Ovary (tissue), 7 donors: ENCODE measurements at regions not wholly inside any gene's neighbourhood (a gene's known extent, or its start where the extent isn't known, plus 50 kb on each side); places are given as distances from the start of the nearest gene placed in this dataset.

Experiments used
- DNase-seq, 5 donors: peaks; one replicate each; pipeline ENCODE4 v3.0.0-alpha.2; 2019 to 2020
- H3K27ac ChIP-seq, 2 donors: fragments of 200-600 bp; one replicate each; pipeline versions ENCODE4 v1.5.1 to v1.8.0; 2019 to 2022
- H3K27me3 ChIP-seq: fragments of 200-600 bp; one replicate; pipeline ENCODE4 v1.8.0; 2022
- H3K36me3 ChIP-seq: fragments of 200-600 bp; sonication (generic); one replicate; pipeline ENCODE4 v1.5.1; 2019
- H3K4me1 ChIP-seq: one replicate; pipeline ENCODE4 v1.8.1; 2013; ENCODE audit warnings: mild to moderate bottlenecking, moderate library complexity; ENCODE audit not compliant: insufficient read depth
- H3K4me3 ChIP-seq: fragments of 200-600 bp; sonication (generic); one replicate; pipeline ENCODE4 v1.5.1; 2017
- H3K9me3 ChIP-seq, 2 donors: fragments of 200-600 bp in 1 of 2; sonication (generic) in 1 of 2; one replicate each; pipeline versions ENCODE4 v1.5.1 to v1.8.1; 2013 to 2019; ENCODE audit warnings: mild to moderate bottlenecking in 1 of 2, moderate library complexity in 1 of 2
- EP300 ChIP-seq: sonication (generic); formaldehyde crosslinking; IDR thresholded peaks from one replicate; pipeline ENCODE4 v1.6.1; 2017; ENCODE audit warnings: antibody characterized with exemption
- POLR2A ChIP-seq: fragments of 450-650 bp; IDR thresholded peaks from one replicate; pipeline ENCODE4 v1.6.1; 2017; ENCODE audit warnings: antibody characterized with exemption, mild to moderate bottlenecking, moderate library complexity
- WGBS, 3 donors: extraction: QIAGEN DNeasy Blood & Tissue Kit in 1 of 3; methylation state at CpG; one replicate each; pipeline versions ENCODE4 v1.1.5 to v1.1.7; 2013 to 2017; 5-methylcytosine and 5-hydroxymethylcytosine counted together
- intact Hi-C, 4 donors: fragments of 100-400 bp; cut with DNase I; formaldehyde crosslinking; loops; one replicate each; pipeline versions ENCODE4 v1.11.0 to v1.15.1; 2022 to 2023
- TF ChIP-seq, protein P1 (sequence below), 3 donors: fragments of 450-650 bp in 2 of 3; fragments of 200-600 bp in 1 of 3; IDR thresholded peaks; one replicate each; pipeline versions ENCODE4 v1.5.1 to v1.8.0; 2016 to 2022; ENCODE audit warnings: antibody characterized with exemption in 3 of 3, mild to moderate bottlenecking in 1 of 3
- donor health status: DM: no; HTN: no; CAD: no; lungs with moderate emphysema.
- donor health status: DM: no; HTN: no; CAD: no.
- donor health status: Bipolar disorder and iron deficiency.
- donor health status: DM: no; HTN: no; CAD: no.
- donor health status: DM: yes; HTN: yes; CAD: no.

DNA sequence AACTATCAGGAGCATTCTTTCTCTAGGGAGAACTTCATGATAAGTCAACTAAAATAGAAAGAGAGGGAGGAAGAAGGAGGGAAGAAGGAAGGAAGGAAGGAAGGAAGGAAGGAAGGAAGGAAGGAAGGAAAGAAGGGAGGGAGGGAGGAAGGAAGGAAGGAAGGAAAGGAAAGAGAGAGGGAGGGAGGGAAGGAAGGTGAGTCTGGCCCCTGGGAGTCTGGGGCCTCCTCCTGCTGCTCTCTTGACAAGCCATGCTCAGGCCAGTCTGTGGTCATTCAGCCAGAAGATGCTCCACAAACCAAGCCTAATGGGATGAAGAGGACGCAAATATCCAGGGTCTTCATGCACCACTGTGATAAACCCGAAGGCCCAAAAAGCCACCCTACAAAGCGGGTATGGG lies 216.4 kb upstream of the AGAP1 start:
- 96 to 99% (median 98%) methylated on average over 3 of the region's 3 CpGs for WGBS, 3 donors

DNA sequence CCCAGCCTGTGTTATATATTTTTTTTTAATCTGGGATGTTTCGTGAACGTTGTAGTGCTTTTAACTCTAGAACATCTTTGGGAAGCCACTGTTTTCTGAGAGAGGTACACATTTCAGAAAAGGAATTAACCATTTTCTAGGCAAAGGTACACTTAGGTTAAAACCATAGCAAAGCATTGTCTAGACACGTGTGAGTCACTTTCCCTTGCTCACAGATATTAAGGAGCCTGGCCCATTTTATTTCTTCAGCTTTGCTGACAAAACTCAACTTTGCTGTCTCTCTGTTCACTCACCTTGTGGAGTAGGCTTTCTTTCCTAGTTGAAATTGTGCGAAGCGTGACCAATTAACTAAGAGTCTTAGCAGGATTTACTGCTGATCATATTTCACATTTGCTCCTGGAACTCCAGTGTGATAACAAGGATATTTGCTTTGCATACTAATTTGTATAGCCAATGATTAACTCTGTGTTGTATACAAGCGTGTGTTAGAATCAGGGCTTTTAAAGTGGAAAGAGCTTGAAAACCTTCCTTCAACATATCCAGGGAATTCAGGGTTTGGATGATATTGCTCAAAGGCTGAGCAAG lies 215.0 kb upstream of the AGAP1 start:
- intact Hi-C loops, result no loop called here
- Histone ChIP-seq H3K9me3 (no peaks in the 10 kb centered on the region), H3K4me1 (no peaks in the 10 kb centered on the region), H3K27me3 (no peaks in the 10 kb centered on the region), H3K36me3 (no peaks in the 10 kb centered on the region), H3K4me3 (no peak overlapping the region), H3K27ac (no peak overlapping the region)
- no peak for DNase-seq
- 79 to 86% (median 85%) methylated on average over 6 of the region's 6 CpGs for WGBS, 3 donors
- TF ChIP-seq, protein P1, sequence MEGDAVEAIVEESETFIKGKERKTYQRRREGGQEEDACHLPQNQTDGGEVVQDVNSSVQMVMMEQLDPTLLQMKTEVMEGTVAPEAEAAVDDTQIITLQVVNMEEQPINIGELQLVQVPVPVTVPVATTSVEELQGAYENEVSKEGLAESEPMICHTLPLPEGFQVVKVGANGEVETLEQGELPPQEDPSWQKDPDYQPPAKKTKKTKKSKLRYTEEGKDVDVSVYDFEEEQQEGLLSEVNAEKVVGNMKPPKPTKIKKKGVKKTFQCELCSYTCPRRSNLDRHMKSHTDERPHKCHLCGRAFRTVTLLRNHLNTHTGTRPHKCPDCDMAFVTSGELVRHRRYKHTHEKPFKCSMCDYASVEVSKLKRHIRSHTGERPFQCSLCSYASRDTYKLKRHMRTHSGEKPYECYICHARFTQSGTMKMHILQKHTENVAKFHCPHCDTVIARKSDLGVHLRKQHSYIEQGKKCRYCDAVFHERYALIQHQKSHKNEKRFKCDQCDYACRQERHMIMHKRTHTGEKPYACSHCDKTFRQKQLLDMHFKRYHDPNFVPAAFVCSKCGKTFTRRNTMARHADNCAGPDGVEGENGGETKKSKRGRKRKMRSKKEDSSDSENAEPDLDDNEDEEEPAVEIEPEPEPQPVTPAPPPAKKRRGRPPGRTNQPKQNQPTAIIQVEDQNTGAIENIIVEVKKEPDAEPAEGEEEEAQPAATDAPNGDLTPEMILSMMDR (IDR thresholded peaks at IDR 0.05), result no peak
- TF ChIP-seq EP300 (no peak), POLR2A (no peak)

More for the DNA sequence above, 216.4 kb upstream of the AGAP1 start:
- no peaks in the 10 kb centered on the region for H3K4me1 ChIP-seq
- H3K36me3 ChIP-seq, result no peaks in the 10 kb centered on the region
- TF ChIP-seq POLR2A (no peak), EP300 (no peak)
- TF ChIP-seq, protein P1 (IDR thresholded peaks at IDR 0.05), result no peak
- no peak overlapping the region for H3K27ac ChIP-seq
- H3K4me3 ChIP-seq, result no peak overlapping the region
- no peaks in the 10 kb centered on the region for H3K27me3 ChIP-seq
- no peak for DNase-seq
- intact Hi-C loops, result no loop called here
- H3K9me3 ChIP-seq, result no peaks in the 10 kb centered on the region

DNA sequence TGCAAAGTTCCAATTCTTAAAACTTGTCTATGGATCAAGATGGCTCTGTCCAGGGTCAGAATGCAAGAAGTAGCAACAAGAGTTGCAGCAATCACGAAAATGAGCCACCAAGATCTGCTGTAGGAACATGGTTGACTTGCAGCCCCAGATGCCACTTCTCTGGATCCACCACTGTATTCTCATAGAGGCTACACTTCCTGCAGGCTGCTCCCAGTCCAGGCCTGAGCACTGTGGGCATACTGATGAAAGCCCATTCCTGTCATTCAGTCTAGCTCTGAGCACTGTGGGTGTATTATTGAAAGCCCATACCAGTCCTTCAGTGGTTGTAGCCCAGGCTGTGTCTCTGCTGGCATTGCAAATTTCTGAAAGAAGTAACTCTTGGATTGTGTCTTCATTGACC lies 213.9 kb upstream of the AGAP1 start:
- no peak for DNase-seq
- no peaks in the 10 kb centered on the region for H3K36me3 ChIP-seq
- H3K4me3 ChIP-seq, result no peak overlapping the region
- no peak for TF ChIP-seq POLR2A
- TF ChIP-seq, protein P1 (IDR thresholded peaks at IDR 0.05), result no peak
- TF ChIP-seq EP300, result no peak
- no peaks in the 10 kb centered on the region for H3K27me3 ChIP-seq
- no peaks in the 10 kb centered on the region for H3K4me1 ChIP-seq
- no peaks in the 10 kb centered on the region for H3K9me3 ChIP-seq
- WGBS, 3 donors, result 75 to 94% (median 81%) methylated on average over 1 of the region's 1 CpG
- H3K27ac ChIP-seq, result no peak overlapping the region
- intact Hi-C loops, result no loop called here

DNA sequence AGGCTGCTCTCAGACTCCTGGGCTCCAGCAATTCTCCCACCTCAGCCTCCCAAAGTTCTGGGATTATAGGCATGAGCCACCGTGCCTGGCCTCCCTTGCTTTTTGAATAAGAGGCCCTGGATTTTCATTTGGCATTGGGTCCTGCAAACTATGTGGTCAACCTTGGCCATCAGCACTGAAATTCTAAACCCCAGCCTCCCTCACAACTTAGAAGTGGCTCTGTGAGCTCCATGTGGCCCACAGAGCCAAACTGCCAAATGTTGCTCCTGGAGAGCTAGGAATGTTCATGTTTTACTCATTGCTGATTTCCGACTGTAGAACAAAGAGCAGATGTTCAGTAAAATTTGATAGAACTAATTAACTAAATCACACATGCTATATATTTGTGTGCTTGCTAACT lies 210.6 kb upstream of the AGAP1 start:
- H3K4me3 ChIP-seq, result no peak overlapping the region
- H3K36me3 ChIP-seq, result no peaks in the 10 kb centered on the region
- no peak overlapping the region for H3K27ac ChIP-seq
- WGBS, 3 donors, result 24 to 39% (median 28%) methylated on average over 2 of the region's 2 CpGs
- no peak for DNase-seq
- no peaks in the 10 kb centered on the region for H3K9me3 ChIP-seq
- TF ChIP-seq, protein P1 (IDR thresholded peaks at IDR 0.05), result no peak
- TF ChIP-seq POLR2A (no peak), EP300 (no peak)
- no peaks in the 10 kb centered on the region for H3K27me3 ChIP-seq
- H3K4me1 ChIP-seq, result no peaks in the 10 kb centered on the region
- intact Hi-C loops, result no loop called here
